ENCODE measurements at regions not wholly inside any gene's neighbourhood (a gene's known extent, or its start where the extent isn't known, plus 50 kb on each side); places are given as distances from the start of the nearest gene placed in this dataset.

DNA sequence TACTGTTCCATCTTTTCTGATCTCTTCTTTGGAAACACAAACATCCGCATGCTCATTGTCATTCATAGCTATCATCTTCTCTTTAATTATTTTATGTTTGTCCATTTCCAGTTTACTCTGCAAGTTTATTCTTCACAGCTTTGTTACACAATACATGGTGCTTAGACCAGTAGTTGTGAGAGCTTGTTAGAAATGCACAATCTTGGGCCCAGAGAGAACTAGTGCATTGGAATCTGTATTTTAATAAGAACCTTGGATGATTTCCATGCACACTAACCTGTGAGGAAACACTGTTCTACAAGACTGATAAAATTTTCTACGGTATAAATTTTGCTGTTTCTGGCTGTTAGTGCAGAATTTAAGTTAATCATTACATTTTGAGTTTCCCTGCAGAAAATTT lies 59.3 kb upstream of the SLC2A13 start:
- TF ChIP-seq, protein P1, sequence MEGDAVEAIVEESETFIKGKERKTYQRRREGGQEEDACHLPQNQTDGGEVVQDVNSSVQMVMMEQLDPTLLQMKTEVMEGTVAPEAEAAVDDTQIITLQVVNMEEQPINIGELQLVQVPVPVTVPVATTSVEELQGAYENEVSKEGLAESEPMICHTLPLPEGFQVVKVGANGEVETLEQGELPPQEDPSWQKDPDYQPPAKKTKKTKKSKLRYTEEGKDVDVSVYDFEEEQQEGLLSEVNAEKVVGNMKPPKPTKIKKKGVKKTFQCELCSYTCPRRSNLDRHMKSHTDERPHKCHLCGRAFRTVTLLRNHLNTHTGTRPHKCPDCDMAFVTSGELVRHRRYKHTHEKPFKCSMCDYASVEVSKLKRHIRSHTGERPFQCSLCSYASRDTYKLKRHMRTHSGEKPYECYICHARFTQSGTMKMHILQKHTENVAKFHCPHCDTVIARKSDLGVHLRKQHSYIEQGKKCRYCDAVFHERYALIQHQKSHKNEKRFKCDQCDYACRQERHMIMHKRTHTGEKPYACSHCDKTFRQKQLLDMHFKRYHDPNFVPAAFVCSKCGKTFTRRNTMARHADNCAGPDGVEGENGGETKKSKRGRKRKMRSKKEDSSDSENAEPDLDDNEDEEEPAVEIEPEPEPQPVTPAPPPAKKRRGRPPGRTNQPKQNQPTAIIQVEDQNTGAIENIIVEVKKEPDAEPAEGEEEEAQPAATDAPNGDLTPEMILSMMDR (IDR thresholded peaks at IDR 0.05) = no peak
- no peak for TF ChIP-seq POLR2A (IDR thresholded peaks at IDR 0.05)

Data from thyroid gland (tissue), 4 donors.